Astrocyte (in vitro differentiated cells and primary cell): ENCODE measurements at regions not wholly inside any gene's neighbourhood (a gene's known extent, or its start where the extent isn't known, plus 50 kb on each side); places are given as distances from the start of the nearest gene placed in this dataset.

Experiments
- DNase-seq: peaks from one replicate; pipeline ENCODE4 v3.0.0-alpha.2; 2010; ENCODE audit warnings: low read depth
- FAIRE-seq: peaks from 2 replicates; lab custom pipeline; 2011; peaks lifted over from hg19 to GRCh38; lab: Jason Lieb, UNC
- H2AFZ ChIP-seq: 2 replicates; pipeline ENCODE4 v1.6.0; 2012; ENCODE audit warnings: low read depth, low read length, inconsistent platforms
- H3K27ac ChIP-seq: 2 replicates; pipeline ENCODE4 v1.5.1; 2011; ENCODE audit warnings: low read depth, low read length, inconsistent platforms
- H3K27me3 ChIP-seq: 2 replicates; pipeline ENCODE4 v1.6.0; 2011; ENCODE audit warnings: low read length, inconsistent platforms; ENCODE audit not compliant: insufficient read depth
- H3K36me3 ChIP-seq: 2 replicates; pipeline ENCODE4 v1.5.1; 2011; ENCODE audit warnings: low read length, inconsistent platforms; ENCODE audit not compliant: insufficient read depth
- H3K4me1 ChIP-seq: 2 replicates; pipeline ENCODE4 v1.5.1; 2011; ENCODE audit warnings: low read length, inconsistent platforms; ENCODE audit not compliant: insufficient read depth
- H3K4me2 ChIP-seq: 2 replicates; pipeline ENCODE4 v1.6.0; 2012; ENCODE audit warnings: low read length, inconsistent platforms
- H3K4me3 ChIP-seq: 2 replicates; pipeline ENCODE4 v1.5.1; 2011; ENCODE audit warnings: low read depth, mild to moderate bottlenecking, low read length, inconsistent platforms; ENCODE audit not compliant: insufficient read depth
- H3K79me2 ChIP-seq: 2 replicates; pipeline ENCODE4 v1.6.0; 2012; ENCODE audit warnings: mild to moderate bottlenecking, low read length, inconsistent platforms; ENCODE audit not compliant: insufficient read depth
- H3K9ac ChIP-seq: 2 replicates; pipeline ENCODE4 v1.6.0; 2012; ENCODE audit warnings: mild to moderate bottlenecking, low read length, inconsistent platforms
- H3K9me3 ChIP-seq: 2 replicates; pipeline ENCODE4 v1.5.1; 2012; ENCODE audit warnings: low read depth, mild to moderate bottlenecking, low read length, inconsistent platforms; ENCODE audit not compliant: insufficient read depth
- H4K20me1 ChIP-seq: 2 replicates; pipeline ENCODE4 v1.6.0; 2012; ENCODE audit warnings: low read length, inconsistent platforms; ENCODE audit not compliant: insufficient read depth
- H3K27ac Mint-ChIP-seq: one replicate; pipeline ENCODE4 v1.8.0; 2021; ENCODE audit warnings: mild to moderate bottlenecking, mixed read lengths; ENCODE audit not compliant: unreplicated experiment
- H3K27me3 Mint-ChIP-seq: one replicate; pipeline ENCODE4 v1.8.0; 2021; ENCODE audit warnings: low read depth, mixed read lengths; ENCODE audit not compliant: unreplicated experiment
- H3K36me3 Mint-ChIP-seq: one replicate; pipeline ENCODE4 v1.8.0; 2021; ENCODE audit warnings: low read depth, mixed read lengths; ENCODE audit not compliant: unreplicated experiment
- H3K4me1 Mint-ChIP-seq: one replicate; pipeline ENCODE4 v1.8.0; 2021; ENCODE audit warnings: low read depth, mixed read lengths; ENCODE audit not compliant: unreplicated experiment
- H3K4me3 Mint-ChIP-seq: one replicate; pipeline ENCODE4 v1.8.0; 2021; ENCODE audit warnings: mild to moderate bottlenecking, moderate library complexity, mixed read lengths; ENCODE audit not compliant: unreplicated experiment
- H3K9me3 Mint-ChIP-seq: one replicate; pipeline ENCODE4 v1.8.0; 2021; ENCODE audit warnings: mild to moderate bottlenecking, mixed read lengths; ENCODE audit not compliant: unreplicated experiment
- EZH2 ChIP-seq: IDR thresholded peaks from 2 replicates; pipeline ENCODE4 v1.6.1; 2012; ENCODE audit warnings: mild to moderate bottlenecking, low read length, inconsistent platforms; ENCODE audit not compliant: insufficient read depth
- TF ChIP-seq, protein P1 (sequence below): IDR thresholded peaks from 2 replicates; pipeline ENCODE4 v1.5.1; 2011; ENCODE audit warnings: low read depth, mild to moderate bottlenecking, inconsistent platforms, low read length, moderate library complexity; ENCODE audit not compliant: insufficient read depth

DNA sequence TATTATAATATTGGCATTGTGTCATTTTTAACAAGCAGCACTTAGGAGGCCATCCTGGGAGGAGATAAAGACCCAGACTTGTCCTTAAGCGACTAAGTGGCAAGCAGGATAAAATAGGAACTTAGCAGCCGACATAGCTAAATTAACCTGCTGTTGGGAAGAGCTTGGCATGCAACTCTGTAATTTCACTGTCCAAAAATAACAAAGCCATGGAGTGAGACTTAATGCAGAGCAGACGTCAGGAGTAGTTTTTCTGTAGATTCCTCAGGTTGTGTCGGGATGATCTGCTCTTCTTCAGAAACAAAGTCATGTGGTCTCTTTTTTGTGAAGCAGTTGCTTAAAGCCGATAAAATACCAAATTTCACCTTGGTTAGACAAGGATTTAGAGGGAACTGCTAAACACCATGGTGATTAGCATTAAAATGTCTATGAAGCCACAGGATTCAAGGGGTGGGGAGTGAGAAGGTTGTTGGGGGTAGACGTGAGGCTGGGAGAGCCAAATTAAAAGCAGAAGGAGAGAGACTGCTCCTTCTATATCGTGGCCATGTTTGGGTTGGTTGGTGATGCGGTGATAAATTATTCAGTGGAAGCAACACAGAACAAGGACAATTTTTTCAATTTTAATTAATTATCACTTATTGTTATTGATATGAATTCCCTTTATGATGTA, 303.0 kb downstream of the CSNK1G3 start:
- Histone ChIP-seq H3K9me3 (no peaks in the 10 kb centered on the region), H3K27ac (no peak overlapping the region), H2AFZ (no peak overlapping the region), H3K79me2 (no peaks in the 10 kb centered on the region), H3K4me3 (no peak overlapping the region), H3K36me3 (no peaks in the 10 kb centered on the region), H3K4me1 (peaks cover 14% of the 10 kb centered on the region), H4K20me1 (no peaks in the 10 kb centered on the region), H3K4me2 (peak overlapping the region; percentile 56), H3K9ac (peak overlapping the region; percentile 16), H3K27me3 (no peaks in the 10 kb centered on the region)
- DNase-seq (peak; percentile 63), FAIRE-seq (no peak)
- Mint-ChIP-seq H3K4me1 (peaks cover 29% of the 10 kb centered on the region), H3K4me3 (no peak overlapping the region), H3K27ac (peak overlapping the region; percentile 55), H3K9me3 (no peaks in the 10 kb centered on the region), H3K36me3 (no peaks in the 10 kb centered on the region), H3K27me3 (no peaks in the 10 kb centered on the region)
- TF ChIP-seq EZH2: no peak
- TF ChIP-seq, protein P1, sequence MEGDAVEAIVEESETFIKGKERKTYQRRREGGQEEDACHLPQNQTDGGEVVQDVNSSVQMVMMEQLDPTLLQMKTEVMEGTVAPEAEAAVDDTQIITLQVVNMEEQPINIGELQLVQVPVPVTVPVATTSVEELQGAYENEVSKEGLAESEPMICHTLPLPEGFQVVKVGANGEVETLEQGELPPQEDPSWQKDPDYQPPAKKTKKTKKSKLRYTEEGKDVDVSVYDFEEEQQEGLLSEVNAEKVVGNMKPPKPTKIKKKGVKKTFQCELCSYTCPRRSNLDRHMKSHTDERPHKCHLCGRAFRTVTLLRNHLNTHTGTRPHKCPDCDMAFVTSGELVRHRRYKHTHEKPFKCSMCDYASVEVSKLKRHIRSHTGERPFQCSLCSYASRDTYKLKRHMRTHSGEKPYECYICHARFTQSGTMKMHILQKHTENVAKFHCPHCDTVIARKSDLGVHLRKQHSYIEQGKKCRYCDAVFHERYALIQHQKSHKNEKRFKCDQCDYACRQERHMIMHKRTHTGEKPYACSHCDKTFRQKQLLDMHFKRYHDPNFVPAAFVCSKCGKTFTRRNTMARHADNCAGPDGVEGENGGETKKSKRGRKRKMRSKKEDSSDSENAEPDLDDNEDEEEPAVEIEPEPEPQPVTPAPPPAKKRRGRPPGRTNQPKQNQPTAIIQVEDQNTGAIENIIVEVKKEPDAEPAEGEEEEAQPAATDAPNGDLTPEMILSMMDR: no peak

DNA sequence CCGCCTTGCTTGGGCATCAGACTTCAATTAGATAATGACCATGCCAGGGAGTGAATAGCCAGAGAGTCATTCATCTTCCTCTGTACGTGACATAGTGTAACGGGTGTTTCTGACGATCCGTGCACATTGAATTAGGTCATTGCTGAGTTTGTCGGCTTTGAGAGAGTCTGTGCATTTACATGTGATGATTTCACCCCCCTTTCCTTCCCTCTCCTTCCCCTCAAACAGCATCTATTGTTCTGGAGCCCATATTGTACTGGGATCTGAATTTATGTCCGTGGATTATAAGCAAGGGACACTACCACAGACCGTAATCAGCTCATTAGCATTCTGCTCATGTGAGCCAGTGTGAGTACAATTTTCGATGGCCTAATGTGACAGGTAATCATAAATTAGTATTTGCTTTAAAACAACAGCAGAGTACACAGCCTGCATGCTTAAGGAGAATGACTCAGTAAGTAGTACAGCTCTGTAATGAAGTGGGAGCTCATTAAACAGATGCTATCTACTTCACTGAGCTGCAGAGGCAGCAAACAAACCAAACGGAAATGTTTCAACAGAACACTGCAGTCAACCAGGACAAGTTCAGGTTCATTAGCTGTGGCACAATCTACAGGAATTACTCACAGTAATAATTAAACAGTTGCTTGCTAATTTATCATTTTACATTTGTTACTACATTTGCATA, 302.1 kb downstream of the CSNK1G3 start:
- Mint-ChIP-seq H3K4me1 (peaks cover 28% of the 10 kb centered on the region), H3K9me3 (no peaks in the 10 kb centered on the region), H3K27me3 (no peaks in the 10 kb centered on the region), H3K27ac (peak overlapping the region; percentile 10), H3K4me3 (no peak overlapping the region), H3K36me3 (no peaks in the 10 kb centered on the region)
- FAIRE-seq (peak; percentile 66), DNase-seq (peak; percentile 66)
- Histone ChIP-seq H4K20me1 (no peaks in the 10 kb centered on the region), H3K27me3 (no peaks in the 10 kb centered on the region), H3K4me3 (peak overlapping the region; percentile 0), H3K4me2 (peak overlapping the region; percentile 56), H3K27ac (peak overlapping the region; percentile 16), H2AFZ (peak overlapping the region; percentile 18), H3K4me1 (peaks cover 14% of the 10 kb centered on the region), H3K9ac (peak overlapping the region; percentile 32), H3K79me2 (no peaks in the 10 kb centered on the region), H3K36me3 (no peaks in the 10 kb centered on the region), H3K9me3 (no peaks in the 10 kb centered on the region)
- TF ChIP-seq EZH2: no peak
- TF ChIP-seq, protein P1: no peak

DNA sequence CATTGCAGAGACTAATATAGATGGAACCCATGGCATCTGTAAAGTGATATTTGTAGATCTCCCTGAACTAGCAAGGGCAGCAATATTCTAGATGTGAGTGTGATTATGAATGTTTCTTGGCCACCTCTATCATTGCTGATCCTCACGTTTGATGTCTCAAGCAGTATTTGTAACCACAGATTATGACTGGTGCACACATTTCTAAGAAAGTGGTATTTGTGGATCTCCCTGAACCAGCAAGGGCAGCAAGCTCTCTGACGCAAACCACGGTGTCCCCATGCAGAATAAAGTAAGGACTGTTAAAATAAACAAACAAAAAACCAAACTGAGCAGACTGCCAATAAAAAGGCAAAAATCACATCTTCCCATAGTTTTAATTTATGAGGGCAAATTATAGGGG, 301.3 kb downstream of the CSNK1G3 start:
- Mint-ChIP-seq H3K27ac (no peak overlapping the region), H3K4me3 (no peak overlapping the region), H3K4me1 (peaks cover 35% of the 10 kb centered on the region), H3K9me3 (no peaks in the 10 kb centered on the region), H3K36me3 (no peaks in the 10 kb centered on the region), H3K27me3 (no peaks in the 10 kb centered on the region)
- no peak overlapping the region for H2AFZ ChIP-seq
- H3K9ac ChIP-seq: no peak overlapping the region
- FAIRE-seq (peak; percentile 59), DNase-seq (peak; percentile 29)
- H3K36me3 ChIP-seq: no peaks in the 10 kb centered on the region
- no peaks in the 10 kb centered on the region for H3K79me2 ChIP-seq
- no peaks in the 10 kb centered on the region for H3K9me3 ChIP-seq
- H3K4me1 ChIP-seq: peaks cover 14% of the 10 kb centered on the region
- no peak overlapping the region for H3K4me2 ChIP-seq
- no peaks in the 10 kb centered on the region for H4K20me1 ChIP-seq
- no peak for TF ChIP-seq EZH2
- TF ChIP-seq, protein P1: no peak
- no peaks in the 10 kb centered on the region for H3K27me3 ChIP-seq
- H3K4me3 ChIP-seq: no peak overlapping the region
- H3K27ac ChIP-seq: no peak overlapping the region
